ENCODE measurements at regions not wholly inside any gene's neighbourhood (a gene's known extent, or its start where the extent isn't known, plus 50 kb on each side); places are given as distances from the start of the nearest gene placed in this dataset.

GRCh38 chr4:62683799-62684566, 1483.9 kb downstream of the ADGRL3 start:
- DNase-seq, result no peak
- H3K27me3 ChIP-seq, result no peaks in the 10 kb centered on the region
- no peak overlapping the region for H3K27ac ChIP-seq
- TF ChIP-seq POLR2A (IDR thresholded peaks at IDR 0.05), result no peak
- no peak overlapping the region for H3K4me3 ChIP-seq
- no peaks in the 10 kb centered on the region for H3K9me3 ChIP-seq
- H3K36me3 ChIP-seq, result no peaks in the 10 kb centered on the region
- no peaks in the 10 kb centered on the region for H3K4me1 ChIP-seq

- Histone ChIP-seq H3K36me3 (no peaks in the 10 kb centered on the region), H3K27ac (no peak overlapping the region), H3K4me1 (no peaks in the 10 kb centered on the region), H3K27me3 (no peaks in the 10 kb centered on the region), H3K9me3 (no peaks in the 10 kb centered on the region), H3K4me3 (no peak overlapping the region)
- TF ChIP-seq POLR2A (IDR thresholded peaks at IDR 0.05), result no peak
- no peak for TF ChIP-seq CTCF (IDR thresholded peaks at IDR 0.05)
- DNase-seq, result no peak
These were observed 1476.8 kb downstream of the ADGRL3 start for GRCh38 chr4:62676962-62677361.

- no peaks in the 10 kb centered on the region for H3K36me3 ChIP-seq
- no peaks in the 10 kb centered on the region for H3K27me3 ChIP-seq
- no peak for TF ChIP-seq POLR2A (IDR thresholded peaks at IDR 0.05)
- TF ChIP-seq CTCF (IDR thresholded peaks at IDR 0.05), result no peak
- no peaks in the 10 kb centered on the region for H3K4me1 ChIP-seq
- H3K9me3 ChIP-seq, result no peaks in the 10 kb centered on the region
- no peak overlapping the region for H3K4me3 ChIP-seq
- H3K27ac ChIP-seq, result no peak overlapping the region
- DNase-seq, result no peak
These were observed 1470.4 kb downstream of the ADGRL3 start for GRCh38 chr4:62670514-62670913.

- H3K9me3 ChIP-seq, result no peaks in the 10 kb centered on the region
- no peaks in the 10 kb centered on the region for H3K36me3 ChIP-seq
- no peak for DNase-seq
- H3K27ac ChIP-seq, result no peak overlapping the region
- no peaks in the 10 kb centered on the region for H3K27me3 ChIP-seq
- H3K4me3 ChIP-seq, result no peak overlapping the region
- no peaks in the 10 kb centered on the region for H3K4me1 ChIP-seq
- TF ChIP-seq POLR2A (IDR thresholded peaks at IDR 0.05) (no peak), CTCF (IDR thresholded peaks at IDR 0.05) (no peak)
These were observed 1461.7 kb downstream of the ADGRL3 start for GRCh38 chr4:62661821-62662220.

- no peaks in the 10 kb centered on the region for H3K36me3 ChIP-seq
- no peak overlapping the region for H3K27ac ChIP-seq
- no peak for TF ChIP-seq POLR2A (IDR thresholded peaks at IDR 0.05)
- TF ChIP-seq CTCF (IDR thresholded peaks at IDR 0.05), result no peak
- no peaks in the 10 kb centered on the region for H3K4me1 ChIP-seq
- no peaks in the 10 kb centered on the region for H3K9me3 ChIP-seq
- no peak overlapping the region for H3K4me3 ChIP-seq
- no peak for DNase-seq
- H3K27me3 ChIP-seq, result no peaks in the 10 kb centered on the region
These were observed 1455.9 kb downstream of the ADGRL3 start for GRCh38 chr4:62656006-62656405.

- peak in 1 of 3 donors; percentile 57 for DNase-seq
- no peak for TF ChIP-seq POLR2A (IDR thresholded peaks at IDR 0.05)
- TF ChIP-seq CTCF (IDR thresholded peaks at IDR 0.05), result peak in 3 of 6 experiments; percentile 61 to 69 (median 61)
- H3K4me1 ChIP-seq, result no peaks in the 10 kb centered on the region
These were observed 1444.2 kb downstream of the ADGRL3 start for GRCh38 chr4:62644372-62644771.

More at GRCh38 chr4:62644372-62644771, 1444.2 kb downstream of the ADGRL3 start:
- Histone ChIP-seq H3K36me3 (no peaks in the 10 kb centered on the region), H3K4me3 (no peak overlapping the region), H3K9me3 (no peaks in the 10 kb centered on the region), H3K27ac (no peak overlapping the region), H3K27me3 (no peaks in the 10 kb centered on the region)

Data from Peyer's patch (tissue), 4 donors.